Loucy (cell line): ENCODE measurements at regions not wholly inside any gene's neighbourhood (a gene's known extent, or its start where the extent isn't known, plus 50 kb on each side); places are given as distances from the start of the nearest gene placed in this dataset.

Experiments used
- H2AFZ ChIP-seq: fragments of 200-600 bp; sonication (generic); 2 replicates; pipeline ENCODE4 v1.6.0; 2016; ENCODE audit warnings: antibody characterized with exemption, mild to moderate bottlenecking, low read length, moderate library complexity
- H3F3A ChIP-seq: fragments of 200-600 bp; 2 replicates; pipeline ENCODE4 v1.6.0; 2016; ENCODE audit warnings: antibody characterized with exemption, low read depth, mild to moderate bottlenecking
- H3K27me3 ChIP-seq: fragments of 200-600 bp; sonication (generic); 2 replicates; pipeline ENCODE4 v1.6.1; 2014; ENCODE audit warnings: low read length, mild to moderate bottlenecking; ENCODE audit not compliant: insufficient read depth, poor library complexity, severe bottlenecking
- H3K36me3 ChIP-seq: fragments of 200-600 bp; sonication (generic); 2 replicates; pipeline ENCODE4 v1.6.1; 2016; ENCODE audit warnings: low read length; ENCODE audit not compliant: insufficient read depth
- H3K4me1 ChIP-seq: fragments of 200-600 bp; sonication (generic); 2 replicates; pipeline ENCODE4 v1.5.1; 2014; ENCODE audit warnings: low read length, mild to moderate bottlenecking; ENCODE audit not compliant: insufficient read depth, poor library complexity, severe bottlenecking
- H3K4me2 ChIP-seq: fragments of 200-600 bp; sonication (generic); 2 replicates; pipeline ENCODE4 v1.6.0; 2014; ENCODE audit warnings: antibody characterized with exemption, low read length, low read depth, mild to moderate bottlenecking; ENCODE audit not compliant: poor library complexity, severe bottlenecking
- H3K4me3 ChIP-seq: fragments of 200-600 bp; sonication (generic); 2 replicates; pipeline ENCODE4 v1.5.1; 2014; ENCODE audit warnings: low read length, mild to moderate bottlenecking, mixed read lengths; ENCODE audit not compliant: poor library complexity, severe bottlenecking
- H3K79me2 ChIP-seq: fragments of 200-600 bp; sonication (generic); 2 replicates; pipeline ENCODE4 v1.6.1; 2014; ENCODE audit warnings: low read length; ENCODE audit not compliant: insufficient read depth
- H3K9ac ChIP-seq: fragments of 200-600 bp; sonication (generic); 2 replicates; pipeline ENCODE4 v1.6.0; 2014; ENCODE audit warnings: mild to moderate bottlenecking, low read depth, low read length, moderate library complexity; ENCODE audit not compliant: poor library complexity, severe bottlenecking
- H3K9me2 ChIP-seq: fragments of 200-600 bp; sonication (generic); replicated peaks from 2 replicates; pipeline ENCODE4 v1.6.1; 2016; ENCODE audit warnings: low read depth, low read length, mixed read lengths
- H3K9me3 ChIP-seq: fragments of 200-600 bp; sonication (generic); 2 replicates; pipeline ENCODE4 v1.6.1; 2014; ENCODE audit warnings: mild to moderate bottlenecking, antibody characterized with exemption, low read length, low read depth; ENCODE audit not compliant: insufficient read depth
- H4K20me1 ChIP-seq: fragments of 200-600 bp; sonication (generic); 2 replicates; pipeline ENCODE4 v1.6.0; 2014; ENCODE audit warnings: antibody characterized with exemption, low read length, mild to moderate bottlenecking; ENCODE audit not compliant: insufficient read depth, poor library complexity, severe bottlenecking
- EZH2phosphoT487 ChIP-seq: fragments of 200-600 bp; IDR thresholded peaks from 2 replicates; pipeline ENCODE4 v1.6.1; 2018; ENCODE audit warnings: antibody characterized with exemption, mild to moderate bottlenecking, moderate library complexity, borderline replicate concordance
- TF ChIP-seq, protein P1 (sequence below): fragments of 200-600 bp; sonication (generic); conservative IDR thresholded peaks from 2 replicates; pipeline ENCODE4 v1.5.1; 2014; ENCODE audit warnings: mild to moderate bottlenecking, antibody characterized with exemption, low read length

DNA sequence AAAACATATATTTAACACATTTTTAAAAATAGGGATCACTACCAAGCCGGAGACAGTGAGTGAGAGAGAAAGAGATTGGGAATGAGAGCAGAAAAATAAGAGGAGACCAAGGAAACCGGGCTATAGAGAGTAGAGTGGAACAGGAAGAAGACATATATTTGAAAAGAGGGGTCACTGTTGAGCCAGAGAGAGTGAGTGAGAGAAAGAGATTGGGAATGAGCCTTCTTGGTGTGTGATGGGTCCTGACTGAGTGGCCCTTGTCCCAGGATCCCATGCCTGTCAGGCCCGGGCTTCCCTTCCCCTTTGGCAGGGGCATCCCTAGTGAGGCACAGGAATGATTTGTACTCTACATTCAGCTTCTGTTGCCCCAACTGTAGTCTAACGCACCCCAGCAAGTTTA, 646.6 kb downstream of the NTRK3 start:
- no peak for TF ChIP-seq EZH2phosphoT487
- TF ChIP-seq, protein P1, sequence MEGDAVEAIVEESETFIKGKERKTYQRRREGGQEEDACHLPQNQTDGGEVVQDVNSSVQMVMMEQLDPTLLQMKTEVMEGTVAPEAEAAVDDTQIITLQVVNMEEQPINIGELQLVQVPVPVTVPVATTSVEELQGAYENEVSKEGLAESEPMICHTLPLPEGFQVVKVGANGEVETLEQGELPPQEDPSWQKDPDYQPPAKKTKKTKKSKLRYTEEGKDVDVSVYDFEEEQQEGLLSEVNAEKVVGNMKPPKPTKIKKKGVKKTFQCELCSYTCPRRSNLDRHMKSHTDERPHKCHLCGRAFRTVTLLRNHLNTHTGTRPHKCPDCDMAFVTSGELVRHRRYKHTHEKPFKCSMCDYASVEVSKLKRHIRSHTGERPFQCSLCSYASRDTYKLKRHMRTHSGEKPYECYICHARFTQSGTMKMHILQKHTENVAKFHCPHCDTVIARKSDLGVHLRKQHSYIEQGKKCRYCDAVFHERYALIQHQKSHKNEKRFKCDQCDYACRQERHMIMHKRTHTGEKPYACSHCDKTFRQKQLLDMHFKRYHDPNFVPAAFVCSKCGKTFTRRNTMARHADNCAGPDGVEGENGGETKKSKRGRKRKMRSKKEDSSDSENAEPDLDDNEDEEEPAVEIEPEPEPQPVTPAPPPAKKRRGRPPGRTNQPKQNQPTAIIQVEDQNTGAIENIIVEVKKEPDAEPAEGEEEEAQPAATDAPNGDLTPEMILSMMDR = no peak
- H3K4me3 ChIP-seq = no peak overlapping the region
- H2AFZ ChIP-seq = no peak overlapping the region
- no peaks in the 10 kb centered on the region for H3F3A ChIP-seq
- H3K9me3 ChIP-seq = no peaks in the 10 kb centered on the region
- no peaks in the 10 kb centered on the region for H3K36me3 ChIP-seq
- H3K27me3 ChIP-seq = no peaks in the 10 kb centered on the region
- H3K4me1 ChIP-seq = no peaks in the 10 kb centered on the region
- no peaks in the 10 kb centered on the region for H3K9me2 ChIP-seq
- no peak overlapping the region for H3K9ac ChIP-seq
- no peaks in the 10 kb centered on the region for H3K79me2 ChIP-seq
- H4K20me1 ChIP-seq = no peaks in the 10 kb centered on the region
- H3K4me2 ChIP-seq = no peak overlapping the region

DNA sequence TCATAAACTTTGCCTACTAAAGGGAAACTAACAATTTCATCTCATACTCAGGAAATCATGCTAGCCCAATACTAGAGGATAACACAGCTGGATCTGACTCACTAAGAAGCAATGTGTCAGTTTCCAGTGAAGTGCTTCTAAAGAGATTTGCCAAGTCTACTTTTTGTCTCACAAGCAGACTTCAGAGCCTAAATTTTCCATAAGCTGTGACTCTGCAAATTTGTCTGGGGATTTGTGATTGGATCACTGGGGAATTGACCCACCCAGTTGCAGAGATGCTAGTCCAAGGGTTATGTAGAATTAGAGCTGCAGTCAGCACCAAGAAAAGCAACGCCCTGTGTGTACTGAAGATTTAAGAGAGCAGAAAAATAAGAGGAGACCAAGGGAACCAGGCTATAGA, 647.1 kb downstream of the NTRK3 start:
- TF ChIP-seq, protein P1 = no peak
- no peak for TF ChIP-seq EZH2phosphoT487
- Histone ChIP-seq H3K9me2 (no peaks in the 10 kb centered on the region), H3K27me3 (no peaks in the 10 kb centered on the region), H3K4me3 (no peak overlapping the region), H2AFZ (no peak overlapping the region), H4K20me1 (no peaks in the 10 kb centered on the region), H3K9ac (no peak overlapping the region), H3F3A (no peaks in the 10 kb centered on the region), H3K79me2 (no peaks in the 10 kb centered on the region), H3K4me2 (no peak overlapping the region), H3K4me1 (no peaks in the 10 kb centered on the region), H3K36me3 (no peaks in the 10 kb centered on the region), H3K9me3 (no peaks in the 10 kb centered on the region)

DNA sequence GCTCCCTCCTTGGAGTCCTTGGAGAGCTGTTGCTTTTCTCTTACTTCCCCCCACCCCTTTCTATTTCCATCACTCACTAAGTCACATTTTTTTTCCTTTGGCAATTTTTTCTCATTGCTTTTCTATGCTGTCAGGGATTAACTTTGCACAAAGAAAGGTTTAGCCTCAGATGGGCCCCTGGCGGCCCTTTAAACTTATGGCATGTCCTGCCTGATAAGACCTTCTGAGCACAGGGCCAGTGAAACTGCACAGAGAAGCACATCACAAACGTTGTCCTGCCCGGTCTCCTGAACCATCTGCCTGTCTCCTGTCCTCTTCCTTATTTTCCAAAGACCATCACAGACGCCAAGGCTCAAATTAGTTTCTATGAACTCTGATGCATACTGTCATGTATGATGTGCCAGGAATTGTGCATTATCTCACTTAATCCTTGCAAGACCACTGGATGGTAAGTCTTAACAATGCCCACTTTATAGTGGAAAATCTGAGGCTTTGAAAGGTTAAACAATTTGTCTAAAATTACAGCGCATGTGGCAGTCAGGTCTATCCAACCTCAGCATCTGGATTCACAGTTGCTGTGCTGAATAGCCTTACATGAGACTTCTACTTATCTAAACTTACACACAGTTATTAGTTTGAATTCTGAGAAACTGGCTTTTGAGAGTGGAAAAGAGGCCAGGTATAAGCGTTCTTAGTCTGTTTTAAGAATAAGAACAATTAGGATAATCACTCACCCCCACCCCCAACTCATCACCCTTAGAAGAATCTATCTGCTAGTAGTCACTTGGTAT, 648.1 kb downstream of the NTRK3 start:
- Histone ChIP-seq H3F3A (no peaks in the 10 kb centered on the region), H3K27me3 (no peaks in the 10 kb centered on the region), H3K4me3 (no peak overlapping the region), H4K20me1 (no peaks in the 10 kb centered on the region), H3K9ac (no peak overlapping the region), H3K79me2 (no peaks in the 10 kb centered on the region), H3K4me2 (no peak overlapping the region), H3K36me3 (no peaks in the 10 kb centered on the region), H3K4me1 (no peaks in the 10 kb centered on the region), H3K9me2 (no peaks in the 10 kb centered on the region), H3K9me3 (no peaks in the 10 kb centered on the region), H2AFZ (no peak overlapping the region)
- no peak for TF ChIP-seq EZH2phosphoT487
- TF ChIP-seq, protein P1 = no peak
